ENCODE measurements at regions not wholly inside any gene's neighbourhood (a gene's known extent, or its start where the extent isn't known, plus 50 kb on each side); places are given as distances from the start of the nearest gene placed in this dataset.

GRCh38 chr2:181193550-181193949 is 213.1 kb downstream of the UBE2E3 start:
- DNase-seq, result no peak

GRCh38 chr2:181196401-181196800 is 216.0 kb downstream of the UBE2E3 start:
- DNase-seq, result no peak

- no peak for DNase-seq
Measured at GRCh38 chr2:181197140-181197760, 216.8 kb downstream of the UBE2E3 start.

- DNase-seq, result no peak
Measured at GRCh38 chr2:181198183-181198864, 217.9 kb downstream of the UBE2E3 start.

GRCh38 chr2:181203412-181203811 is 223.0 kb downstream of the UBE2E3 start:
- no peak for DNase-seq

- no peak for DNase-seq
Measured at GRCh38 chr2:181203916-181204315, 223.5 kb downstream of the UBE2E3 start.

GRCh38 chr2:181218401-181218821 is 238.0 kb downstream of the UBE2E3 start:
- no peak for DNase-seq

GRCh38 chr2:181223234-181223633 is 234.0 kb upstream of the ITGA4 start:
- no peak for DNase-seq

GRCh38 chr2:181224866-181225265 is 232.3 kb upstream of the ITGA4 start:
- DNase-seq, result no peak

- no peak for DNase-seq
Measured at GRCh38 chr2:181228661-181229060, 228.5 kb upstream of the ITGA4 start.

GRCh38 chr2:181231151-181231550 is 226.0 kb upstream of the ITGA4 start:
- no peak for DNase-seq

GRCh38 chr2:181231886-181232621 is 225.1 kb upstream of the ITGA4 start:
- DNase-seq, result no peak

- DNase-seq, result no peak
Measured at GRCh38 chr2:181234487-181234891, 222.7 kb upstream of the ITGA4 start.

- DNase-seq, result no peak
Measured at GRCh38 chr2:181235011-181235410, 222.2 kb upstream of the ITGA4 start.

- no peak for DNase-seq
Measured at GRCh38 chr2:181235683-181236459, 221.3 kb upstream of the ITGA4 start.

GRCh38 chr2:181239201-181239799 is 217.9 kb upstream of the ITGA4 start:
- DNase-seq, result no peak

GRCh38 chr2:181240844-181241243 is 216.3 kb upstream of the ITGA4 start:
- no peak for DNase-seq

- DNase-seq, result no peak
Measured at GRCh38 chr2:181241366-181241765, 215.8 kb upstream of the ITGA4 start.

GRCh38 chr2:181241797-181242196 is 215.4 kb upstream of the ITGA4 start:
- DNase-seq, result no peak

GRCh38 chr2:181242262-181242661 is 214.9 kb upstream of the ITGA4 start:
- no peak for DNase-seq

- DNase-seq, result no peak
Measured at GRCh38 chr2:181243319-181243718, 213.9 kb upstream of the ITGA4 start.

GRCh38 chr2:181250691-181251090 is 206.5 kb upstream of the ITGA4 start:
- no peak for DNase-seq

All from activated T-cell treated with anti-CD3 and anti-CD28 coated beads, Interleukin-2, amount 50 U/mL, for 1 hour (primary cell).